DOHH2 (cell line): ENCODE measurements at regions not wholly inside any gene's neighbourhood (a gene's known extent, or its start where the extent isn't known, plus 50 kb on each side); places are given as distances from the start of the nearest gene placed in this dataset.

Source experiments
- H3F3A ChIP-seq: fragments of 200-600 bp; sonication (generic), shearing (Covaris generic); 2 replicates; pipeline ENCODE4 v1.6.0; 2016; ENCODE audit warnings: antibody characterized with exemption, mild to moderate bottlenecking; ENCODE audit not compliant: control insufficient read depth, insufficient read depth
- H3K27ac ChIP-seq: fragments of 200-600 bp; sonication (generic); 2 replicates; pipeline ENCODE4 v1.5.1; 2014; ENCODE audit warnings: low read depth, mild to moderate bottlenecking, low read length, moderate library complexity
- H3K27me3 ChIP-seq: fragments of 200-600 bp; sonication (generic); 2 replicates; pipeline ENCODE4 v1.6.1; 2014; ENCODE audit warnings: mild to moderate bottlenecking, low read length, mixed read lengths; ENCODE audit not compliant: control insufficient read depth
- H3K36me3 ChIP-seq: fragments of 200-600 bp; sonication (generic); 2 replicates; pipeline ENCODE4 v1.6.1; 2014; ENCODE audit warnings: mild to moderate bottlenecking, low read length, moderate library complexity, mixed read lengths; ENCODE audit not compliant: control insufficient read depth
- H3K4me1 ChIP-seq: fragments of 200-600 bp; sonication (generic); 2 replicates; pipeline ENCODE4 v1.6.1; 2014; ENCODE audit warnings: mild to moderate bottlenecking, low read length, mixed read lengths; ENCODE audit not compliant: control insufficient read depth
- H3K4me2 ChIP-seq: fragments of 200-600 bp; sonication (generic); 2 replicates; pipeline ENCODE4 v1.6.0; 2014; ENCODE audit warnings: mild to moderate bottlenecking, low read length, moderate library complexity
- H3K4me3 ChIP-seq: fragments of 200-600 bp; sonication (generic); 2 replicates; pipeline ENCODE4 v1.5.1; 2014; ENCODE audit warnings: mild to moderate bottlenecking, low read length, mixed read lengths
- H3K79me2 ChIP-seq: fragments of 200-600 bp; sonication (generic); 2 replicates; pipeline ENCODE4 v1.6.1; 2014; ENCODE audit warnings: mild to moderate bottlenecking, low read length, mixed read lengths; ENCODE audit not compliant: control insufficient read depth
- H3K9me2 ChIP-seq: fragments of 200-600 bp; sonication (generic); replicated peaks from 2 replicates; pipeline ENCODE4 v1.6.1; 2014; ENCODE audit warnings: mild to moderate bottlenecking, low read length, mixed read lengths; ENCODE audit not compliant: control insufficient read depth
- H3K9me3 ChIP-seq: fragments of 200-600 bp; sonication (generic); 2 replicates; pipeline ENCODE4 v1.6.1; 2014; ENCODE audit warnings: antibody characterized with exemption, low read length, mixed read lengths; ENCODE audit not compliant: control insufficient read depth, insufficient read depth
- H4K20me1 ChIP-seq: fragments of 200-600 bp; sonication (generic); 2 replicates; pipeline ENCODE4 v1.6.0; 2014; ENCODE audit warnings: low read depth, mild to moderate bottlenecking, antibody characterized with exemption, low read length, moderate library complexity; ENCODE audit not compliant: control insufficient read depth, insufficient read depth
- EZH2phosphoT487 ChIP-seq: fragments of 200-600 bp; sonication (generic); IDR thresholded peaks from 2 replicates; pipeline ENCODE4 v1.6.1; 2017; ENCODE audit warnings: borderline replicate concordance, mild to moderate bottlenecking, antibody characterized with exemption, low read length, moderate library complexity, mixed read lengths
- TF ChIP-seq, protein P1 (sequence below): fragments of 200-600 bp; sonication (generic); IDR thresholded peaks from one replicate; pipeline ENCODE4 v1.5.1; 2014; ENCODE audit warnings: antibody characterized with exemption, mild to moderate bottlenecking, low read depth, low read length; ENCODE audit not compliant: poor library complexity, severe bottlenecking

GRCh38 chr15:60101416-60101815, 97.3 kb downstream of the FOXB1 start:
- Histone ChIP-seq H3K4me3 (no peak overlapping the region), H4K20me1 (no peaks in the 10 kb centered on the region), H3F3A (no peaks in the 10 kb centered on the region), H3K36me3 (no peaks in the 10 kb centered on the region), H3K9me2 (no peaks in the 10 kb centered on the region), H3K4me1 (no peaks in the 10 kb centered on the region), H3K27ac (no peak overlapping the region), H3K79me2 (no peaks in the 10 kb centered on the region), H3K9me3 (no peaks in the 10 kb centered on the region), H3K27me3 (no peaks in the 10 kb centered on the region), H3K4me2 (no peak overlapping the region)
- TF ChIP-seq, protein P1, sequence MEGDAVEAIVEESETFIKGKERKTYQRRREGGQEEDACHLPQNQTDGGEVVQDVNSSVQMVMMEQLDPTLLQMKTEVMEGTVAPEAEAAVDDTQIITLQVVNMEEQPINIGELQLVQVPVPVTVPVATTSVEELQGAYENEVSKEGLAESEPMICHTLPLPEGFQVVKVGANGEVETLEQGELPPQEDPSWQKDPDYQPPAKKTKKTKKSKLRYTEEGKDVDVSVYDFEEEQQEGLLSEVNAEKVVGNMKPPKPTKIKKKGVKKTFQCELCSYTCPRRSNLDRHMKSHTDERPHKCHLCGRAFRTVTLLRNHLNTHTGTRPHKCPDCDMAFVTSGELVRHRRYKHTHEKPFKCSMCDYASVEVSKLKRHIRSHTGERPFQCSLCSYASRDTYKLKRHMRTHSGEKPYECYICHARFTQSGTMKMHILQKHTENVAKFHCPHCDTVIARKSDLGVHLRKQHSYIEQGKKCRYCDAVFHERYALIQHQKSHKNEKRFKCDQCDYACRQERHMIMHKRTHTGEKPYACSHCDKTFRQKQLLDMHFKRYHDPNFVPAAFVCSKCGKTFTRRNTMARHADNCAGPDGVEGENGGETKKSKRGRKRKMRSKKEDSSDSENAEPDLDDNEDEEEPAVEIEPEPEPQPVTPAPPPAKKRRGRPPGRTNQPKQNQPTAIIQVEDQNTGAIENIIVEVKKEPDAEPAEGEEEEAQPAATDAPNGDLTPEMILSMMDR = no peak
- no peak for TF ChIP-seq EZH2phosphoT487

GRCh38 chr15:60102748-60103147, 98.6 kb downstream of the FOXB1 start:
- Histone ChIP-seq H3K27ac (no peak overlapping the region), H4K20me1 (no peaks in the 10 kb centered on the region), H3K4me1 (no peaks in the 10 kb centered on the region), H3K4me3 (no peak overlapping the region), H3K36me3 (no peaks in the 10 kb centered on the region), H3K9me2 (no peaks in the 10 kb centered on the region), H3K4me2 (no peak overlapping the region), H3F3A (no peaks in the 10 kb centered on the region), H3K27me3 (no peaks in the 10 kb centered on the region), H3K79me2 (no peaks in the 10 kb centered on the region), H3K9me3 (no peaks in the 10 kb centered on the region)
- TF ChIP-seq EZH2phosphoT487 = no peak
- TF ChIP-seq, protein P1 = no peak

GRCh38 chr15:60110909-60111308, 106.8 kb downstream of the FOXB1 start:
- Histone ChIP-seq H3K79me2 (no peaks in the 10 kb centered on the region), H3K9me2 (no peaks in the 10 kb centered on the region), H3K9me3 (no peaks in the 10 kb centered on the region), H3K36me3 (no peaks in the 10 kb centered on the region), H4K20me1 (no peaks in the 10 kb centered on the region), H3K4me3 (no peak overlapping the region), H3F3A (no peaks in the 10 kb centered on the region), H3K4me1 (no peaks in the 10 kb centered on the region), H3K27me3 (0 out of 2 replicates have a peak, but pooled peaks cover 3% of the 10 kb centered on the region), H3K4me2 (no peak overlapping the region), H3K27ac (no peak overlapping the region)
- TF ChIP-seq, protein P1 = no peak
- TF ChIP-seq EZH2phosphoT487 = no peak
